Testis (tissue), 2 donors: ENCODE measurements at regions not wholly inside any gene's neighbourhood (a gene's known extent, or its start where the extent isn't known, plus 50 kb on each side); places are given as distances from the start of the nearest gene placed in this dataset.

Experiments used
- DNase-seq: peaks from one replicate; pipeline ENCODE4 v3.0.0-alpha.2; 2019
- H3K27ac ChIP-seq, 2 donors: fragments of 200-600 bp; sonication (generic); one replicate each; pipeline ENCODE4 v1.5.1; 2019
- H3K27me3 ChIP-seq: fragments of 200-600 bp; sonication (generic); one replicate; pipeline ENCODE4 v1.5.1; 2019
- H3K36me3 ChIP-seq: fragments of 200-600 bp; sonication (generic); one replicate; pipeline ENCODE4 v1.5.1; 2017; ENCODE audit warnings: low read depth; ENCODE audit errors: missing control alignments
- H3K4me1 ChIP-seq: fragments of 200-600 bp; sonication (generic); one replicate; pipeline ENCODE4 v1.5.1; 2019
- H3K4me3 ChIP-seq, 2 donors: fragments of 200-600 bp; sonication (generic); one replicate each; pipeline ENCODE4 v1.5.1; 2017 to 2019
- H3K9me3 ChIP-seq: fragments of 200-600 bp; sonication (generic); one replicate; pipeline ENCODE4 v1.5.1; 2017
- CTCF ChIP-seq, 3 experiments: fragments of 450-650 bp in 2 of 3; fragments of 200-600 bp in 1 of 3; sonication (generic) in 1 of 3; IDR thresholded peaks; one replicate each; pipeline ENCODE4 v1.5.1; 2016 to 2019; ENCODE audit warnings: antibody characterized with exemption in 3 of 3, mild to moderate bottlenecking in 2 of 3, moderate library complexity in 1 of 3
- POLR2A ChIP-seq: fragments of 450-650 bp; IDR thresholded peaks from one replicate; pipeline ENCODE4 v1.6.1; 2017; ENCODE audit warnings: antibody characterized with exemption, mild to moderate bottlenecking, moderate library complexity
- WGBS, 2 donors: methylation state at CpG; one replicate each; pipeline ENCODE4 v1.1.5; 2018; 5-methylcytosine and 5-hydroxymethylcytosine counted together
- intact Hi-C: fragments of 100-400 bp; cut with DNase I; formaldehyde crosslinking; loops from one replicate; pipeline ENCODE4 v1.15.1; 2023; ENCODE audit warnings: low total_unique reads

GRCh38 chr12:62162214-62162613 is 98.0 kb upstream of the USP15 start:
- Histone ChIP-seq H3K27ac (no peak overlapping the region), H3K9me3 (no peaks in the 10 kb centered on the region), H3K4me1 (peaks cover 5% of the 10 kb centered on the region), H3K36me3 (no peaks in the 10 kb centered on the region), H3K4me3 (no peak overlapping the region), H3K27me3 (no peaks in the 10 kb centered on the region)
- no peak for TF ChIP-seq POLR2A
- TF ChIP-seq CTCF (IDR thresholded peaks at IDR 0.05), result no peak
- DNase-seq, result no peak
- intact Hi-C loops, result no loop called here
- whole genome bisulfite sequencing, 2 donors, result 91 to 94% methylated on average over 2 of the region's 2 CpGs

DNA sequence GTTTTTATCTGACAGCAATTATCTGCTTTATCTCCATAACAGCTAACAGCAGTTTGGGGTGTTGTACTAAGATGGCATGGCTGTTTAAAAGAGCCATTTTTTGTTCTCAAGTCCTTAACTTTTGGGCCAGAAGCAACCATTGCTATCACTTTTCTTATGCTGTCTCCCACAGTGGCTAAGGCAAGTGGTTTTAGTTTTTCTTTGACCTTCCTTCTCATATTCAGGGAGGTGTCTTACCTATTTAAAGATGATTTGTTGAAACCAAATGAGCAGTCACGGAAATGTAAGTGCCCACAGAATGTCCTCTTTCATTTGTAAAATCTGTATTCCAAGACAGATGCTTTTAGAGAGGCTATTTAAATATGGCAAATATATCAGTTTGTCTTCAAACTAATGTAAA is 96.8 kb upstream of the USP15 start:
- DNase-seq, result no peak
- WGBS, 2 donors, result 87 to 89% methylated on average over 1 of the region's 1 CpG
- intact Hi-C loops, result no loop called here
- Histone ChIP-seq H3K9me3 (no peaks in the 10 kb centered on the region), H3K36me3 (no peaks in the 10 kb centered on the region), H3K27ac (no peak overlapping the region), H3K4me1 (peaks cover 3% of the 10 kb centered on the region), H3K27me3 (no peaks in the 10 kb centered on the region), H3K4me3 (no peak overlapping the region)
- TF ChIP-seq CTCF (IDR thresholded peaks at IDR 0.05) (no peak), POLR2A (no peak)

- DNase-seq, result no peak
- no peaks in the 10 kb centered on the region for H3K9me3 ChIP-seq
- no peaks in the 10 kb centered on the region for H3K4me1 ChIP-seq
- TF ChIP-seq POLR2A (no peak), CTCF (IDR thresholded peaks at IDR 0.05) (no peak)
- H3K27me3 ChIP-seq, result no peaks in the 10 kb centered on the region
- no peak overlapping the region for H3K4me3 ChIP-seq
- no peaks in the 10 kb centered on the region for H3K36me3 ChIP-seq
- no peak overlapping the region for H3K27ac ChIP-seq
- 68 to 80% methylated on average over 4 of the region's 4 CpGs for whole genome bisulfite sequencing, 2 donors
- intact Hi-C loops, result no loop called here
Measured at GRCh38 chr12:62164036-62164435, 96.2 kb upstream of the USP15 start.

DNA sequence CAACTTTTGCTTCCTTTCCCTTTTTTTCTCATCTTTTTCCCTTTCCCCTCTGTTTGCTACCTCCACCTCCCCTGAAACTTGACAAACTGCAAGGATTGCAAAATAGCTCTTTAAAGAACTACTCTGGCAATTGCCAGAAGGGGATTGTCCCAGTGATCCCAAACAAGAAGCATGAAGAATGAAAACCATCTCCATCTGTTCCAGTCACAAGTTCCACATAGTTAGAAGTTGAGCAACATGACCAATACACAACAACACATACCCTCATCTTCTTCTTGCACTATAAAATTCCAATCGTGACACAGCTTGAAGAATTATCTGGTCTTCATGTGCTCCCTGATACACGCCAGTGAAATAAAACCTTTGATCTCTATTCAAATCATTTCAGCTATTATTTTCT is 93.7 kb upstream of the USP15 start:
- H3K4me3 ChIP-seq, result no peak overlapping the region
- DNase-seq, result no peak
- TF ChIP-seq POLR2A, result no peak
- no peak for TF ChIP-seq CTCF (IDR thresholded peaks at IDR 0.05)
- WGBS, 2 donors, result 82% methylated on average over 2 of the region's 2 CpGs
- H3K4me1 ChIP-seq, result no peaks in the 10 kb centered on the region
- intact Hi-C loops, result no loop called here
- H3K27me3 ChIP-seq, result no peaks in the 10 kb centered on the region
- H3K27ac ChIP-seq, result no peak overlapping the region
- no peaks in the 10 kb centered on the region for H3K9me3 ChIP-seq
- no peaks in the 10 kb centered on the region for H3K36me3 ChIP-seq

DNA sequence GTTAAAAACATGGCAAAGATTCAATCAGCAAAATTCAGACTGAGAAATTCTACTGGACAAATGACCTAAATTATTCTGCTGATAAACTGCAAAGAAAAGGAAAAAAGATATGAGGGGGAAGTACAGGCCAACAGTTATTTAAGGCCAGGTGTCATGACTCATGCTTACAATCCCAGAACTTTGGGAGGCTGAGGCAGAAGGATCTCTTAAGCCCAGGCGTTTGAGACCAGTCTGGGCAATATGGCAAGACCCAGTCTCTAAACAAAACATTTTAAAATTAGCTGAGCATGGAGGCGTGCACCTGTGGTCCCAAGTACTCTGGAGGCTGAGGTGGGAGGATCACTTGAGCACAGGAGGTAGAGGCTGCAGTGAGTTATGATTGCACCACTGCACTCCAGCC is 91.8 kb upstream of the USP15 start:
- no peak overlapping the region for H3K27ac ChIP-seq
- H3K36me3 ChIP-seq, result no peaks in the 10 kb centered on the region
- TF ChIP-seq POLR2A (no peak), CTCF (IDR thresholded peaks at IDR 0.05) (no peak)
- no peak overlapping the region for H3K4me3 ChIP-seq
- H3K27me3 ChIP-seq, result no peaks in the 10 kb centered on the region
- no peak for DNase-seq
- no peaks in the 10 kb centered on the region for H3K4me1 ChIP-seq
- H3K9me3 ChIP-seq, result no peaks in the 10 kb centered on the region
- intact Hi-C loops, result no loop called here
- 89% methylated on average over 2 of the region's 2 CpGs for whole genome bisulfite sequencing, 2 donors
